ENCODE measurements at regions not wholly inside any gene's neighbourhood (a gene's known extent, or its start where the extent isn't known, plus 50 kb on each side); places are given as distances from the start of the nearest gene placed in this dataset.

- no peak for TF ChIP-seq CTCF (conservative IDR thresholded peaks at IDR 0.05)
- H3K27me3 Mint-ChIP-seq (ENCODE audit: low read depth) = no peaks in the 10 kb centered on the region
- peaks cover 4% of the 10 kb centered on the region for H3K9me3 Mint-ChIP-seq
- H3K36me3 Mint-ChIP-seq (ENCODE audit: low read depth) = no peaks in the 10 kb centered on the region
- H3K4me1 Mint-ChIP-seq = no peaks in the 10 kb centered on the region
- no peak overlapping the region for H3K27ac Mint-ChIP-seq (ENCODE audit: unreplicated experiment)
- no peak for DNase-seq (ENCODE audit: low read depth, low spot score)
- H3K4me3 Mint-ChIP-seq = no peak overlapping the region
Measured at GRCh38 chr1:190665045-190665444, 187.4 kb upstream of the BRINP3 start.

- no peak for TF ChIP-seq CTCF (conservative IDR thresholded peaks at IDR 0.05)
- H3K36me3 Mint-ChIP-seq (ENCODE audit: low read depth) = no peaks in the 10 kb centered on the region
Measured at GRCh38 chr1:190667914-190668313, 190.2 kb upstream of the BRINP3 start.

GRCh38 chr1:190679044-190679443 is 201.4 kb upstream of the BRINP3 start:
- H3K9me3 Mint-ChIP-seq = peaks cover 2% of the 10 kb centered on the region
- DNase-seq (ENCODE audit: low read depth, low spot score) = no peak
- H3K27ac Mint-ChIP-seq (ENCODE audit: unreplicated experiment) = no peak overlapping the region
- peaks cover 2% of the 10 kb centered on the region for H3K36me3 Mint-ChIP-seq (ENCODE audit: low read depth)
- no peaks in the 10 kb centered on the region for H3K4me1 Mint-ChIP-seq
- H3K4me3 Mint-ChIP-seq = no peak overlapping the region
- no peak for TF ChIP-seq CTCF (conservative IDR thresholded peaks at IDR 0.05)
- H3K27me3 Mint-ChIP-seq (ENCODE audit: low read depth) = peaks cover 5% of the 10 kb centered on the region

More at GRCh38 chr1:190667914-190668313, 190.2 kb upstream of the BRINP3 start:
- Mint-ChIP-seq H3K27ac (ENCODE audit: unreplicated experiment) (no peak overlapping the region), H3K4me1 (no peaks in the 10 kb centered on the region), H3K27me3 (ENCODE audit: low read depth) (no peaks in the 10 kb centered on the region), H3K4me3 (no peak overlapping the region), H3K9me3 (peaks cover 4% of the 10 kb centered on the region)
- no peak for DNase-seq (ENCODE audit: low read depth, low spot score)

- no peak for DNase-seq (ENCODE audit: low read depth, low spot score)
- no peak for TF ChIP-seq CTCF (conservative IDR thresholded peaks at IDR 0.05)
- H3K4me1 Mint-ChIP-seq = no peaks in the 10 kb centered on the region
- no peaks in the 10 kb centered on the region for H3K9me3 Mint-ChIP-seq
- H3K36me3 Mint-ChIP-seq (ENCODE audit: low read depth) = no peaks in the 10 kb centered on the region
- no peak overlapping the region for H3K27ac Mint-ChIP-seq (ENCODE audit: unreplicated experiment)
- peaks cover 8% of the 10 kb centered on the region for H3K27me3 Mint-ChIP-seq (ENCODE audit: low read depth)
- no peak overlapping the region for H3K4me3 Mint-ChIP-seq
Measured at GRCh38 chr1:190679454-190679853, 201.8 kb upstream of the BRINP3 start.

- no peak overlapping the region for H3K4me3 Mint-ChIP-seq
- no peak for DNase-seq (ENCODE audit: low read depth, low spot score)
- TF ChIP-seq CTCF (conservative IDR thresholded peaks at IDR 0.05) = no peak
- H3K27ac Mint-ChIP-seq (ENCODE audit: unreplicated experiment) = no peak overlapping the region
- H3K9me3 Mint-ChIP-seq = no peaks in the 10 kb centered on the region
- peaks cover 8% of the 10 kb centered on the region for H3K27me3 Mint-ChIP-seq (ENCODE audit: low read depth)
- no peaks in the 10 kb centered on the region for H3K36me3 Mint-ChIP-seq (ENCODE audit: low read depth)
- no peaks in the 10 kb centered on the region for H3K4me1 Mint-ChIP-seq
Measured at GRCh38 chr1:190679983-190680382, 202.3 kb upstream of the BRINP3 start.

- no peak for TF ChIP-seq CTCF (conservative IDR thresholded peaks at IDR 0.05)
- no peak for DNase-seq (ENCODE audit: low read depth, low spot score)
- Mint-ChIP-seq H3K36me3 (ENCODE audit: low read depth) (no peaks in the 10 kb centered on the region), H3K4me1 (no peaks in the 10 kb centered on the region), H3K9me3 (no peaks in the 10 kb centered on the region), H3K4me3 (no peak overlapping the region), H3K27me3 (ENCODE audit: low read depth) (peaks cover 14% of the 10 kb centered on the region), H3K27ac (ENCODE audit: unreplicated experiment) (no peak overlapping the region)
Measured at GRCh38 chr1:190685676-190686075, 208.0 kb upstream of the BRINP3 start.

All from neural crest cell (in vitro differentiated cells).